Skin of body (tissue), 2 donors: ENCODE measurements at regions not wholly inside any gene's neighbourhood (a gene's known extent, or its start where the extent isn't known, plus 50 kb on each side); places are given as distances from the start of the nearest gene placed in this dataset. TPM values are rescaled to one million over a fixed set of nuclear protein-coding genes. Genes with fewer than 3 reads are reported as not detected.

Source experiments
- DNase-seq: peaks from one replicate; lab custom pipeline; 2025; lab: John Stamatoyannopoulos, UW
- small RNA-seq: library from RNA; depleted of rRNA; stranded (forward); fragments of <200 nt; gene quantifications from one replicate; pipeline ENCODE3, GENCODE V24; 2014; ENCODE audit warnings: low replicate concordance

DNA sequence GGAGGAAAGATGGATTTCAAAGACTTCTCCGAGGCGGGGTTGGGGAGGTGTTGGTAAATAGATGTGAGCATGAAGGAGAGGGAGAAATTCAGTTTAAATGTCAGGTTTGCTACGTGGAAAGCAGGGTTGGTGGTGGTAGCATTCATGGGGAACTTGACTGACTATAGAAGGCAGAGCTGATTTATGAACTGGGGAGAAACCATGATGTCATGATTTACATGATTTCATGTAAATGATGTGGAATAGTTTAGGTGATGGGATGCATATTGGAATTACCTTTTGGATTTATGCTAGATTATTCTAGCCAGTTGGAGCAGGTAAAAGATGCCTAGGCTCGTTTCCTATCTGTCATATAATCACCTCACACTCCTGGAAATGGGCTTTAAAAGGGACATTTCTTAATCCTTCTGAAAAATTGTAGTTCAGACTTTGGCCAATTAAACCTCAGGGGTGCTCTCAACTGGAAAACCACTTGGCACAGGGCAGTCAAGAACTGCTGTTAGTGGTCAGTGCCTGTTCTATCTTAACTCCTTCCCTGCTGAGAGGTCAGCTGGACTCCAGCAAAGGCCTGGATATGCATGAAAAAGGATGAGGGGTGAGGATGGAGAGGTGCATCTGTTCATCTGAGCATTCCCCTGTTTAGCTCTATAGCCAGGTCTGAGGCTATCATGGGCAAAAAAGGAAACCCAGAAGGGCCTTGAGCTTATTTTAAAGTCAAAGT lies 50.1 kb upstream of the BASP1 start:
- DNase-seq: no peak

Small RNA genes in the stretch of these regions (small RNA-seq; reads per million reads assigned to genes)
- gene RF00019: not detected
- not detected for gene RNA5SP180
